ENCODE measurements at regions not wholly inside any gene's neighbourhood (a gene's known extent, or its start where the extent isn't known, plus 50 kb on each side); places are given as distances from the start of the nearest gene placed in this dataset.
"Not testable (repeated sequence)": the region's sequence is repeated elsewhere in the genome, so short reads cannot be mapped to it uniquely, and the experiment has no call there.

GRCh38 chr5:162209005-162209605, 141.5 kb downstream of the GABRG2 start:
- peak; percentile 86 for ATAC-seq

GRCh38 chr5:162214551-162214950, 147.0 kb downstream of the GABRG2 start:
- ATAC-seq (no peak), DNase-seq (ENCODE audit: low spot score) (no peak)

More at GRCh38 chr5:162209005-162209605, 141.5 kb downstream of the GABRG2 start:
- peak; percentile 46 for DNase-seq (ENCODE audit: low spot score)

- no peak for DNase-seq (ENCODE audit: low spot score)
- ATAC-seq = no peak
These were observed 149.5 kb downstream of the GABRG2 start for GRCh38 chr5:162217037-162217436.

GRCh38 chr5:162221910-162222309, 154.3 kb downstream of the GABRG2 start:
- DNase-seq (ENCODE audit: low spot score) = no peak
- no peak for ATAC-seq

- ATAC-seq (no peak), DNase-seq (ENCODE audit: low spot score) (no peak)
These were observed 159.5 kb downstream of the GABRG2 start for GRCh38 chr5:162227075-162227474.

- ATAC-seq = no peak
- no peak for DNase-seq (ENCODE audit: low spot score)
These were observed 162.8 kb downstream of the GABRG2 start for GRCh38 chr5:162230348-162230747.

- no peak for DNase-seq (ENCODE audit: low spot score)
These were observed 163.9 kb downstream of the GABRG2 start for GRCh38 chr5:162231522-162231921.

GRCh38 chr5:162240734-162241133, 173.2 kb downstream of the GABRG2 start:
- DNase-seq (ENCODE audit: low spot score) = no peak
- no peak for ATAC-seq

More at GRCh38 chr5:162231522-162231921, 163.9 kb downstream of the GABRG2 start:
- ATAC-seq = no peak

GRCh38 chr5:162242416-162242815, 174.8 kb downstream of the GABRG2 start:
- DNase-seq (ENCODE audit: low spot score) (no peak), ATAC-seq (no peak)

- ATAC-seq (no peak), DNase-seq (ENCODE audit: low spot score) (no peak)
These were observed 176.1 kb downstream of the GABRG2 start for GRCh38 chr5:162243651-162244050.

- ATAC-seq = peak; percentile 38
- no peak for DNase-seq (ENCODE audit: low spot score)
These were observed 180.6 kb downstream of the GABRG2 start for GRCh38 chr5:162248107-162248713.

GRCh38 chr5:162256711-162257110, 189.1 kb downstream of the GABRG2 start:
- no peak for DNase-seq (ENCODE audit: low spot score)
- no peak for ATAC-seq

- no peak for DNase-seq (ENCODE audit: low spot score)
- ATAC-seq = no peak
These were observed 201.3 kb downstream of the GABRG2 start for GRCh38 chr5:162268694-162269481.

- ATAC-seq = no peak
- DNase-seq (ENCODE audit: low spot score) = no peak
These were observed 204.8 kb downstream of the GABRG2 start for GRCh38 chr5:162272417-162272816.

- ATAC-seq = no peak
- no peak for DNase-seq (ENCODE audit: low spot score)
These were observed 207.1 kb downstream of the GABRG2 start for GRCh38 chr5:162274679-162275078.

GRCh38 chr5:162275387-162275786, 207.8 kb downstream of the GABRG2 start:
- not testable (repeated sequence) for DNase-seq (ENCODE audit: low spot score); ATAC-seq

GRCh38 chr5:162282191-162282590, 214.6 kb downstream of the GABRG2 start:
- no peak for ATAC-seq
- no peak for DNase-seq (ENCODE audit: low spot score)

- DNase-seq (ENCODE audit: low spot score) (no peak), ATAC-seq (no peak)
These were observed 216.0 kb downstream of the GABRG2 start for GRCh38 chr5:162283609-162284008.

- DNase-seq (ENCODE audit: low spot score) (no peak), ATAC-seq (no peak)
These were observed 221.2 kb downstream of the GABRG2 start for GRCh38 chr5:162288647-162289296.

- no peak for DNase-seq (ENCODE audit: low spot score)
- no peak for ATAC-seq
These were observed 221.9 kb downstream of the GABRG2 start for GRCh38 chr5:162289489-162289888.

- ATAC-seq (no peak), DNase-seq (ENCODE audit: low spot score) (no peak)
These were observed 232.2 kb downstream of the GABRG2 start for GRCh38 chr5:162299793-162300192.

Data from left lobe of liver (tissue), 2 donors.